IPS DF 6.9 (cell line): ENCODE measurements at regions not wholly inside any gene's neighbourhood (a gene's known extent, or its start where the extent isn't known, plus 50 kb on each side); places are given as distances from the start of the nearest gene placed in this dataset.

ENCODE experiments used
- DNase-seq: peaks from one replicate; pipeline ENCODE4 v3.0.0-alpha.2; 2013; ENCODE audit warnings: low read depth, low spot score
- H3K27ac ChIP-seq: one replicate; pipeline ENCODE4 v1.5.1; 2013; ENCODE audit warnings: low read length, control low read depth
- H3K27me3 ChIP-seq: 2 replicates; pipeline ENCODE4 v1.6.1; 2013; ENCODE audit warnings: mild to moderate bottlenecking, low read length; ENCODE audit not compliant: control insufficient read depth, insufficient read depth
- H3K36me3 ChIP-seq: 2 replicates; pipeline ENCODE4 v1.6.1; 2013; ENCODE audit warnings: low read length; ENCODE audit not compliant: control insufficient read depth, insufficient read depth
- H3K4me1 ChIP-seq: 2 replicates; pipeline ENCODE4 v1.6.1; 2013; ENCODE audit warnings: low read length; ENCODE audit not compliant: control insufficient read depth, insufficient read depth
- H3K4me3 ChIP-seq: 2 replicates; pipeline ENCODE4 v1.5.1; 2013; ENCODE audit warnings: mild to moderate bottlenecking, low read length
- H3K9me3 ChIP-seq: 2 replicates; pipeline ENCODE4 v1.6.1; 2013; ENCODE audit warnings: low read length, inconsistent platforms; ENCODE audit not compliant: control insufficient read depth, insufficient read depth
- WGBS: extraction: QIAGEN DNeasy Blood & Tissue Kit; methylation state at CpG from one replicate; pipeline ENCODE4 v1.1.7; 2013; ENCODE audit warnings: mixed read lengths, missing lambda C conversion rate; ENCODE audit not compliant: insufficient read length, insufficient coverage; 5-methylcytosine and 5-hydroxymethylcytosine counted together

DNA sequence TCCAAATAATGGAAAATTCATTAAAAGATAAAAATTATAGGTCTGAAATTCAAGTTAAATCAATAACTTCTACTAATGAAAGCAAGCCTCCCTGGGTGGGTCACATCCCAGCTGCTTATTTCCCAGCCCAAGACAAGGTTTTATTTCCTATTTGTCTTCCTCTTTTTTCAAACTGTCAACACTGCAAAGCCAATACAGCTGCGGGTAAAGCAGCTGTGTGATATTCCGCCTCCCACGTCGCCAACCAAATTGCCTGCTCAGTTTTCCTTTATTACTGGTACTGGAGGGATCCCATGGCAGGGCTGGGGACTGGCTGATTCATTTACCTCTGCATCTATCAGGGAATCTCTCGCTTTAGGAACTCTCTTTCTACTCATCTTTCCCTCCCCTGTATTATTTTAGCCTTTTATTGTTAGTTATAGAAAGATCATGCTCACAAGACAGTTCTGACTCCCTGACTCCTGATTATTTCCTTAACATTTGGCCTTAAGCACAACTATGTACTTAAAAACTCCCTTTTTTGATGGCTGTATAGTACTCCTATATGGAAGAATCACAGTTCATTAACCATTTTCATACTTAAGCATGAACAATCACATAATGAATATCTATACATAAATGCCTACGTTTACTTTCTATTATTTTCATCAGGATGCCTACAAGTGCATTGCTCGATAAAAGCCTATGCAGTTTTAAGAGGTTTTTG lies 253.1 kb downstream of the CDCA7 start:
- H3K4me1 ChIP-seq: no peaks in the 10 kb centered on the region
- no peak for DNase-seq
- H3K27ac ChIP-seq: no peak overlapping the region
- H3K27me3 ChIP-seq: no peaks in the 10 kb centered on the region
- H3K4me3 ChIP-seq: no peak overlapping the region
- no CpG with 5 or more reads among the region's 7 CpGs for WGBS
- H3K9me3 ChIP-seq: no peaks in the 10 kb centered on the region
- H3K36me3 ChIP-seq: no peaks in the 10 kb centered on the region

DNA sequence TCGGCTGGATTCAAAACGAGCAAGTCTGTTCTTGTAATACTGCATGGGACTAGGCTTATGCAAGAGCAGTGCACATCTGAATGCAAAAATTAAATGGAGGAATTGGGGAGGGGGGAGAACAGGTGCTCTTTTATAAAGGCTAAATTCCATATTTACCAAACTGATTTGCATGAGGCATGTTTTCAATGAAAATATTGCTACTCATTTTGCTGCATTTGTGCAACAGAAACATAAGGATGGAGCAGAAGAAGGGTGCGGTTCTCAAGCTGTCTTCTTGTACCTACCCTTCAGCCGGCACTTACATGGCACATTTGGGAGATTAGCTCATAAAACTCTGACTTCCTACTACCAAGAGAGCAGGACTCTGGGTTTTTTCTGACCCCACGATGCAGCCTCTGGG lies 256.4 kb downstream of the CDCA7 start:
- DNase-seq: no peak
- no peaks in the 10 kb centered on the region for H3K36me3 ChIP-seq
- no peak overlapping the region for H3K27ac ChIP-seq
- no peak overlapping the region for H3K4me3 ChIP-seq
- no peaks in the 10 kb centered on the region for H3K9me3 ChIP-seq
- no peaks in the 10 kb centered on the region for H3K27me3 ChIP-seq
- H3K4me1 ChIP-seq: no peaks in the 10 kb centered on the region
- WGBS: no CpG with 5 or more reads among the region's 5 CpGs

- no peaks in the 10 kb centered on the region for H3K4me1 ChIP-seq
- WGBS: no CpG with 5 or more reads among the region's 3 CpGs
- DNase-seq: no peak
These were observed 257.7 kb downstream of the CDCA7 start for GRCh38 chr2:173612354-173612753.

DNA sequence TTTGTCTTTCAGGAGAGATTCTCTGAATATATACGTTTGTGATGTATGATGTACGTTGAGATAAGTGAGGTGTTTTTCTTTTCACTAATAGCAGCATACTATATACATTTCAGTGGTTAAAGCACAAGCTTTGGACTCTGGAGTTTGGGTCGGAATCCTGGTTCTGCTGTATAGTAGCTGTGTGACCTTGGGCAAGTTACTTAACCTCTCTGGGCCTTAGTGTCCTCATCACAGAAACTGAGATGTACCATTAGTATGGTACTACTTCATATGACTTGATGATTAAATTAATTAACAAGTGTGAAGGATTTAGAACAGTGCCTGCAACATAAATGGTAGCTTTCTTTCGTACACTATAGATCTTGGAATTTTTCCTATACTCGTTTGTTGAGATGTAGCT lies 258.7 kb downstream of the CDCA7 start:
- Histone ChIP-seq H3K4me1 (no peaks in the 10 kb centered on the region), H3K9me3 (no peaks in the 10 kb centered on the region), H3K27me3 (no peaks in the 10 kb centered on the region), H3K36me3 (no peaks in the 10 kb centered on the region), H3K4me3 (no peak overlapping the region), H3K27ac (no peak overlapping the region)
- DNase-seq: no peak
- WGBS: no CpG with 5 or more reads among the region's 5 CpGs

More at GRCh38 chr2:173612354-173612753, 257.7 kb downstream of the CDCA7 start:
- Histone ChIP-seq H3K27me3 (no peaks in the 10 kb centered on the region), H3K9me3 (no peaks in the 10 kb centered on the region), H3K27ac (no peak overlapping the region), H3K36me3 (no peaks in the 10 kb centered on the region), H3K4me3 (no peak overlapping the region)

GRCh38 chr2:173614265-173614930 lies 259.7 kb downstream of the CDCA7 start:
- H3K9me3 ChIP-seq: no peaks in the 10 kb centered on the region
- no peak overlapping the region for H3K4me3 ChIP-seq
- H3K27ac ChIP-seq: no peak overlapping the region
- no peaks in the 10 kb centered on the region for H3K36me3 ChIP-seq
- DNase-seq: no peak
- no peaks in the 10 kb centered on the region for H3K27me3 ChIP-seq
- no peaks in the 10 kb centered on the region for H3K4me1 ChIP-seq
- WGBS: no CpG with 5 or more reads among the region's 5 CpGs

DNA sequence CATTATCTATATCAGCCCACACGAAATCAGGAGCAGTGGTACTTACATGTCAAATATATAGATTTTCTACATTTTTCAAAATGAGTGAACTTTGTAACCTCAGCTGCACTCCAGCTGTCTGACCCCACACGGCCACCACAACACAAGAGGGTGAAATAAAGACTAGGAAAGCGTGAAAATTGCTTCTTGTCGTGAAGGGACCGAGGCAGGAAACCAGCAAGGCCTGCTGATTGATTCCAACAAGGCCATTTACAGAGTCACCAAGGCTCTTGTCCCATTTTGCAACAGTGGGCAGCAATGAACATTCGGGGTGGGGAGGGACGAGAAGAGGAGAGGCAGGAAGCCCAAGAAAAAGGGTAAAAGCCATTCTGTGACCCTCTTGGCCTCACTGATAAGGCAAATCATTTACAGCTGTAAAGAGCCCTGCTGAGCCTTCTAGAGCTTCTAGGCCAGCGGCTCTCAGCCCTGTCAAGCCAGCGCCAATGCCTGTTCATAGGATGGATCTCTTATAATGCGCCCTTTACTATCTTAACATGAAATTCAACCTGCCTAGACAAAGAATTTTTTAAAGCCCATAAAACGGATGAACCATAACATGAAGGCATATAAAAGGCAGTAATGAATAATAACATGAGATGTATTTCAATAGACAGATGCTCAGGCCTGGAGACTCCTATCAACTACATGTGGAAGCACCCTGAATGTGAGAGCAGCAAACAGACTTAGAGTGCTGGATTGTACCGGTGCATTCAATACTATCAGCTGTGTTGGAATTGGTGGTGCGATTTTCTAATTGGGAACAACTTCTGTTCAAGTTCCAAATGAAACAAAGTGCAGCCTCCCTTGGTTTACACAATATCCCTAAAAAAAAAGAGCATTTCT lies 269.0 kb downstream of the CDCA7 start:
- Histone ChIP-seq H3K9me3 (no peaks in the 10 kb centered on the region), H3K4me3 (no peak overlapping the region), H3K4me1 (no peaks in the 10 kb centered on the region), H3K27me3 (no peaks in the 10 kb centered on the region), H3K27ac (no peak overlapping the region), H3K36me3 (no peaks in the 10 kb centered on the region)
- no CpG with 5 or more reads among the region's 13 CpGs for WGBS
- DNase-seq: no peak

DNA sequence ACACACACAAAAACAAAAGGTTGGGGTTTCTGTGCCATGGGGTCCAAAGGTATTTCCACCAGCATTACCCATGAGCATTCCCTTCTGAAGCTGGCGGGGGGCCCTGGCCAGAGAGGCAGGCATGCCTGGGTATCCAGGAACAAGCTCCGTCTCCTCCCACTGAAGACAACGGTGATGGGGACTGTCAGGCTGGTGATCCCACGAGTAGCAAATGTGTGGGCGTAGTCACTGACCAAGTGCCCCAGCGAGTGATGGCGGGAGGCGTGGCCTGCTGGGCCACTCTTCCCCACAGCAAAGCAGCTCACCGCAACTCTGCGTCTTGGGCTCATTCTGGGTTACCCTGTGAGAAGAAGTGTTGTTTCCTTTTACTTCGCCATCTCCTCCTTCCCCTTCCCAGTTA lies 270.6 kb downstream of the CDCA7 start:
- DNase-seq: no peak
- Histone ChIP-seq H3K4me1 (no peaks in the 10 kb centered on the region), H3K27me3 (no peaks in the 10 kb centered on the region), H3K36me3 (no peaks in the 10 kb centered on the region), H3K27ac (no peak overlapping the region), H3K9me3 (no peaks in the 10 kb centered on the region), H3K4me3 (no peak overlapping the region)
- WGBS: no CpG with 5 or more reads among the region's 11 CpGs

GRCh38 chr2:173629076-173629475 lies 274.4 kb downstream of the CDCA7 start:
- H3K4me3 ChIP-seq: no peak overlapping the region
- no peaks in the 10 kb centered on the region for H3K27me3 ChIP-seq
- no peak for DNase-seq

GRCh38 chr2:173630425-173631126 lies 275.9 kb downstream of the CDCA7 start:
- Histone ChIP-seq H3K4me1 (no peaks in the 10 kb centered on the region), H3K36me3 (no peaks in the 10 kb centered on the region), H3K27ac (no peak overlapping the region), H3K27me3 (no peaks in the 10 kb centered on the region), H3K9me3 (no peaks in the 10 kb centered on the region), H3K4me3 (no peak overlapping the region)
- DNase-seq: no peak
- WGBS: no CpG with 5 or more reads among the region's 9 CpGs

More at GRCh38 chr2:173629076-173629475, 274.4 kb downstream of the CDCA7 start:
- no peaks in the 10 kb centered on the region for H3K4me1 ChIP-seq
- H3K36me3 ChIP-seq: no peaks in the 10 kb centered on the region
- H3K27ac ChIP-seq: no peak overlapping the region
- H3K9me3 ChIP-seq: no peaks in the 10 kb centered on the region

GRCh38 chr2:173631127-173631460 lies 276.4 kb downstream of the CDCA7 start:
- no peaks in the 10 kb centered on the region for H3K36me3 ChIP-seq
- WGBS: no CpG with 5 or more reads among the region's 4 CpGs
- DNase-seq: no peak

More at GRCh38 chr2:173631127-173631460, 276.4 kb downstream of the CDCA7 start:
- Histone ChIP-seq H3K27me3 (no peaks in the 10 kb centered on the region), H3K27ac (no peak overlapping the region), H3K9me3 (no peaks in the 10 kb centered on the region), H3K4me3 (no peak overlapping the region), H3K4me1 (no peaks in the 10 kb centered on the region)
